Esophagus muscularis mucosa (tissue), 4 donors: ENCODE measurements at regions not wholly inside any gene's neighbourhood (a gene's known extent, or its start where the extent isn't known, plus 50 kb on each side); places are given as distances from the start of the nearest gene placed in this dataset.

Experiments used
- DNase-seq: peaks from one replicate; pipeline ENCODE4 v3.0.0-alpha.2; 2017; ENCODE audit errors: extremely low spot score
- H3K27ac ChIP-seq, 4 donors: fragments of 200-600 bp; sonication (generic); replicated peaks in 1 of 4; 1 replicate in 3 of 4; 2 replicates in 1 of 4; pipeline ENCODE4 v1.5.1; 2016 to 2019; ENCODE audit warnings: mild to moderate bottlenecking in 1 of 4
- H3K27me3 ChIP-seq, 4 donors: fragments of 200-600 bp; sonication (generic); one replicate each; pipeline versions ENCODE4 v1.5.1 to v1.6.0; 2016 to 2019
- H3K36me3 ChIP-seq, 4 donors: fragments of 200-600 bp; sonication (generic); one replicate each; pipeline ENCODE4 v1.5.1; 2016 to 2019
- H3K4me1 ChIP-seq, 4 donors: fragments of 200-600 bp; sonication (generic); one replicate each; pipeline ENCODE4 v1.5.1; 2016 to 2019
- H3K4me3 ChIP-seq, 4 donors: fragments of 200-600 bp; sonication (generic); 1 replicate in 2 of 4; 2 replicates in 2 of 4; pipeline ENCODE4 v1.5.1; 2016 to 2019; ENCODE audit warnings: mild to moderate bottlenecking in 4 of 4, moderate library complexity in 1 of 4
- H3K9me3 ChIP-seq, 4 donors: fragments of 200-600 bp; sonication (generic); 1 replicate in 3 of 4; 2 replicates in 1 of 4; pipeline ENCODE4 v1.5.1; 2016 to 2019
- CTCF ChIP-seq, 3 experiments: fragments of 200-600 bp in 2 of 3; fragments of 450-650 bp in 1 of 3; sonication (generic) in 2 of 3; IDR thresholded peaks; one replicate each; pipeline ENCODE4 v1.5.1; 2017 to 2019; ENCODE audit warnings: antibody characterized with exemption in 3 of 3, mild to moderate bottlenecking in 2 of 3, moderate library complexity in 1 of 3
- EP300 ChIP-seq: sonication (generic); formaldehyde crosslinking; IDR thresholded peaks from one replicate; pipeline ENCODE4 v1.6.1; 2017; ENCODE audit warnings: antibody characterized with exemption
- POLR2A ChIP-seq: fragments of 450-650 bp; IDR thresholded peaks from one replicate; pipeline ENCODE4 v1.6.1; 2017; ENCODE audit warnings: antibody characterized with exemption, moderate library complexity, mild to moderate bottlenecking, low read depth
- POLR2AphosphoS5 ChIP-seq, 2 donors: sonication (generic); formaldehyde crosslinking; IDR thresholded peaks; one replicate each; pipeline ENCODE4 v1.6.1; 2017; ENCODE audit warnings: antibody characterized with exemption in 2 of 2
- WGBS: methylation state at CpG from one replicate; pipeline ENCODE4 v1.1.5; 2018; 5-methylcytosine and 5-hydroxymethylcytosine counted together
- intact Hi-C: fragments of 100-400 bp; cut with DNase I; formaldehyde crosslinking; loops from one replicate; pipeline ENCODE4 v1.15.1; 2023

- H3K9me3 ChIP-seq = no peaks in the 10 kb centered on the region
- H3K4me3 ChIP-seq = no peak overlapping the region
- no peaks in the 10 kb centered on the region for H3K27me3 ChIP-seq
- H3K36me3 ChIP-seq = no peaks in the 10 kb centered on the region
- H3K4me1 ChIP-seq = no peaks in the 10 kb centered on the region
- TF ChIP-seq EP300 (no peak), POLR2A (no peak), POLR2AphosphoS5 (IDR thresholded peaks at IDR 0.05) (no peak), CTCF (IDR thresholded peaks at IDR 0.05) (no peak)
- intact Hi-C loops = no loop called here
- H3K27ac ChIP-seq = no peak overlapping the region
- no peak for DNase-seq
These were observed 200.9 kb downstream of the AASDHPPT start for GRCh38 chr11:106278391-106278790.

- no peak for DNase-seq
- H3K9me3 ChIP-seq = no peaks in the 10 kb centered on the region
- 27% methylated on average over 1 of the region's 1 CpG for WGBS
- TF ChIP-seq POLR2A (no peak), CTCF (IDR thresholded peaks at IDR 0.05) (no peak)
- intact Hi-C loops = no loop called here
- H3K27ac ChIP-seq = no peak overlapping the region
- H3K27me3 ChIP-seq = no peaks in the 10 kb centered on the region
- H3K4me1 ChIP-seq = no peaks in the 10 kb centered on the region
- no peaks in the 10 kb centered on the region for H3K36me3 ChIP-seq
- no peak overlapping the region for H3K4me3 ChIP-seq
These were observed 202.6 kb downstream of the AASDHPPT start for GRCh38 chr11:106280036-106280435.

- intact Hi-C loops = no loop called here
- WGBS = 100% methylated on average over 3 of the region's 3 CpGs
These were observed 204.2 kb downstream of the AASDHPPT start for GRCh38 chr11:106281455-106282173.

GRCh38 chr11:106286881-106287504, 209.5 kb downstream of the AASDHPPT start:
- H3K9me3 ChIP-seq = no peaks in the 10 kb centered on the region
- no peak for TF ChIP-seq CTCF (IDR thresholded peaks at IDR 0.05)
- no peak for TF ChIP-seq POLR2A
- no peak for TF ChIP-seq POLR2AphosphoS5 (IDR thresholded peaks at IDR 0.05)
- TF ChIP-seq EP300 = no peak
- H3K36me3 ChIP-seq = no peaks in the 10 kb centered on the region
- no peaks in the 10 kb centered on the region for H3K4me1 ChIP-seq
- no peaks in the 10 kb centered on the region for H3K27me3 ChIP-seq
- no peak for DNase-seq
- H3K4me3 ChIP-seq = no peak overlapping the region
- 76% methylated on average over 3 of the region's 3 CpGs for WGBS
- intact Hi-C loops = no loop called here
- no peak overlapping the region for H3K27ac ChIP-seq

More at GRCh38 chr11:106281455-106282173, 204.2 kb downstream of the AASDHPPT start:
- H3K27me3 ChIP-seq = no peaks in the 10 kb centered on the region
- H3K9me3 ChIP-seq = no peaks in the 10 kb centered on the region
- H3K36me3 ChIP-seq = no peaks in the 10 kb centered on the region
- H3K27ac ChIP-seq = no peak overlapping the region
- TF ChIP-seq POLR2A = no peak
- H3K4me3 ChIP-seq = no peak overlapping the region
- no peaks in the 10 kb centered on the region for H3K4me1 ChIP-seq
- DNase-seq = no peak

- 97% methylated on average over 3 of the region's 3 CpGs for WGBS
- no peaks in the 10 kb centered on the region for H3K36me3 ChIP-seq
- intact Hi-C loops = no loop called here
- no peaks in the 10 kb centered on the region for H3K4me1 ChIP-seq
- TF ChIP-seq CTCF (IDR thresholded peaks at IDR 0.05) (no peak), POLR2A (no peak), POLR2AphosphoS5 (IDR thresholded peaks at IDR 0.05) (no peak), EP300 (no peak)
- H3K27me3 ChIP-seq = no peaks in the 10 kb centered on the region
- H3K4me3 ChIP-seq = no peak overlapping the region
- H3K9me3 ChIP-seq = no peaks in the 10 kb centered on the region
- no peak overlapping the region for H3K27ac ChIP-seq
- DNase-seq = no peak
These were observed 210.6 kb downstream of the AASDHPPT start for GRCh38 chr11:106288057-106288456.
